ENCODE measurements at regions not wholly inside any gene's neighbourhood (a gene's known extent, or its start where the extent isn't known, plus 50 kb on each side); places are given as distances from the start of the nearest gene placed in this dataset.

GRCh38 chr9:32251539-32251938 is 132.9 kb upstream of the ACO1 start:
- H3K36me3 Mint-ChIP-seq, result no peaks in the 10 kb centered on the region
- H3K4me1 Mint-ChIP-seq, result no peaks in the 10 kb centered on the region
- no peak overlapping the region for H3K27ac Mint-ChIP-seq
- no peak overlapping the region for H3K4me3 Mint-ChIP-seq
- H3K9me3 Mint-ChIP-seq, result peaks cover 0 to 4% (median 4%) of the 10 kb centered on the region in 3 donors
- H3K27me3 Mint-ChIP-seq, result no peaks in the 10 kb centered on the region

GRCh38 chr9:32253731-32254130 is 130.7 kb upstream of the ACO1 start:
- no peak overlapping the region for H3K27ac Mint-ChIP-seq

GRCh38 chr9:32255026-32255425 is 129.4 kb upstream of the ACO1 start:
- H3K4me3 Mint-ChIP-seq, result no peak overlapping the region
- peaks cover 0 to 4% (median 4%) of the 10 kb centered on the region in 3 donors for H3K9me3 Mint-ChIP-seq
- no peaks in the 10 kb centered on the region for H3K27me3 Mint-ChIP-seq
- no peaks in the 10 kb centered on the region for H3K36me3 Mint-ChIP-seq
- no peaks in the 10 kb centered on the region for H3K4me1 Mint-ChIP-seq
- H3K27ac Mint-ChIP-seq, result no peak overlapping the region

More at GRCh38 chr9:32253731-32254130, 130.7 kb upstream of the ACO1 start:
- no peaks in the 10 kb centered on the region for H3K27me3 Mint-ChIP-seq
- peaks cover 0 to 4% (median 4%) of the 10 kb centered on the region in 3 donors for H3K9me3 Mint-ChIP-seq
- H3K4me3 Mint-ChIP-seq, result no peak overlapping the region
- no peaks in the 10 kb centered on the region for H3K36me3 Mint-ChIP-seq
- H3K4me1 Mint-ChIP-seq, result no peaks in the 10 kb centered on the region

GRCh38 chr9:32258482-32258881 is 126.0 kb upstream of the ACO1 start:
- no peak overlapping the region for H3K27ac Mint-ChIP-seq
- peaks cover 0 to 7% (median 4%) of the 10 kb centered on the region in 3 donors for H3K9me3 Mint-ChIP-seq
- H3K27me3 Mint-ChIP-seq, result no peaks in the 10 kb centered on the region
- no peaks in the 10 kb centered on the region for H3K4me1 Mint-ChIP-seq
- no peaks in the 10 kb centered on the region for H3K36me3 Mint-ChIP-seq
- no peak overlapping the region for H3K4me3 Mint-ChIP-seq

GRCh38 chr9:32260151-32260862 is 124.1 kb upstream of the ACO1 start:
- Mint-ChIP-seq H3K27ac (no peak overlapping the region), H3K36me3 (no peaks in the 10 kb centered on the region), H3K27me3 (no peaks in the 10 kb centered on the region), H3K9me3 (peaks cover 0 to 5% (median 3%) of the 10 kb centered on the region in 3 donors), H3K4me1 (no peaks in the 10 kb centered on the region), H3K4me3 (no peak overlapping the region)

- no peaks in the 10 kb centered on the region for H3K27me3 Mint-ChIP-seq
- H3K4me1 Mint-ChIP-seq, result no peaks in the 10 kb centered on the region
- no peak overlapping the region for H3K4me3 Mint-ChIP-seq
- H3K9me3 Mint-ChIP-seq, result peaks cover 0 to 3% (median 0%) of the 10 kb centered on the region in 3 donors
- H3K36me3 Mint-ChIP-seq, result no peaks in the 10 kb centered on the region
- no peak overlapping the region for H3K27ac Mint-ChIP-seq
These were observed 120.1 kb upstream of the ACO1 start for GRCh38 chr9:32264170-32264864.

- H3K27ac Mint-ChIP-seq, result no peak overlapping the region
- H3K4me3 Mint-ChIP-seq, result no peak overlapping the region
- H3K36me3 Mint-ChIP-seq, result no peaks in the 10 kb centered on the region
- H3K4me1 Mint-ChIP-seq, result no peaks in the 10 kb centered on the region
- H3K27me3 Mint-ChIP-seq, result no peaks in the 10 kb centered on the region
- peaks cover 0 to 3% (median 0%) of the 10 kb centered on the region in 3 donors for H3K9me3 Mint-ChIP-seq
These were observed 119.4 kb upstream of the ACO1 start for GRCh38 chr9:32265037-32265436.

GRCh38 chr9:32278991-32279390 is 105.5 kb upstream of the ACO1 start:
- peaks cover 0 to 2% (median 0%) of the 10 kb centered on the region in 3 donors for H3K9me3 Mint-ChIP-seq
- no peaks in the 10 kb centered on the region for H3K36me3 Mint-ChIP-seq
- H3K4me1 Mint-ChIP-seq, result no peaks in the 10 kb centered on the region
- no peaks in the 10 kb centered on the region for H3K27me3 Mint-ChIP-seq
- no peak overlapping the region for H3K27ac Mint-ChIP-seq
- no peak overlapping the region for H3K4me3 Mint-ChIP-seq

GRCh38 chr9:32289756-32290155 is 94.7 kb upstream of the ACO1 start:
- no peak overlapping the region for H3K27ac Mint-ChIP-seq
- no peaks in the 10 kb centered on the region for H3K4me1 Mint-ChIP-seq
- H3K27me3 Mint-ChIP-seq, result peaks cover 9% of the 10 kb centered on the region
- H3K9me3 Mint-ChIP-seq, result peaks cover 0 to 6% (median 3%) of the 10 kb centered on the region in 3 donors
- H3K36me3 Mint-ChIP-seq, result peaks cover 1% of the 10 kb centered on the region
- H3K4me3 Mint-ChIP-seq, result no peak overlapping the region

GRCh38 chr9:32291370-32291769 is 93.1 kb upstream of the ACO1 start:
- H3K36me3 Mint-ChIP-seq, result peaks cover 1% of the 10 kb centered on the region

GRCh38 chr9:32292611-32293010 is 91.8 kb upstream of the ACO1 start:
- peaks cover 9% of the 10 kb centered on the region for H3K27me3 Mint-ChIP-seq
- no peak overlapping the region for H3K4me3 Mint-ChIP-seq
- H3K27ac Mint-ChIP-seq, result no peak overlapping the region
- no peaks in the 10 kb centered on the region for H3K4me1 Mint-ChIP-seq
- peaks cover 0 to 6% (median 3%) of the 10 kb centered on the region in 3 donors for H3K9me3 Mint-ChIP-seq
- peaks cover 1% of the 10 kb centered on the region for H3K36me3 Mint-ChIP-seq

More at GRCh38 chr9:32291370-32291769, 93.1 kb upstream of the ACO1 start:
- Mint-ChIP-seq H3K9me3 (peaks cover 0 to 6% (median 3%) of the 10 kb centered on the region in 3 donors), H3K4me1 (no peaks in the 10 kb centered on the region), H3K27ac (no peak overlapping the region), H3K4me3 (no peak overlapping the region), H3K27me3 (peaks cover 9% of the 10 kb centered on the region)

GRCh38 chr9:32293091-32293490 is 91.4 kb upstream of the ACO1 start:
- peaks cover 1% of the 10 kb centered on the region for H3K36me3 Mint-ChIP-seq
- H3K9me3 Mint-ChIP-seq, result peaks cover 0 to 5% (median 3%) of the 10 kb centered on the region in 3 donors
- H3K4me3 Mint-ChIP-seq, result no peak overlapping the region
- no peak overlapping the region for H3K27ac Mint-ChIP-seq
- H3K27me3 Mint-ChIP-seq, result peaks cover 9% of the 10 kb centered on the region
- H3K4me1 Mint-ChIP-seq, result no peaks in the 10 kb centered on the region

- Mint-ChIP-seq H3K36me3 (peaks cover 1% of the 10 kb centered on the region), H3K27me3 (peaks cover 10% of the 10 kb centered on the region), H3K27ac (no peak overlapping the region), H3K9me3 (peaks cover 0 to 4% (median 3%) of the 10 kb centered on the region in 3 donors), H3K4me3 (no peak overlapping the region), H3K4me1 (no peaks in the 10 kb centered on the region)
These were observed 90.3 kb upstream of the ACO1 start for GRCh38 chr9:32294106-32294505.

- peaks cover 2% of the 10 kb centered on the region for H3K27me3 Mint-ChIP-seq
- H3K27ac Mint-ChIP-seq, result no peak overlapping the region
- no peak overlapping the region for H3K4me3 Mint-ChIP-seq
- no peaks in the 10 kb centered on the region for H3K4me1 Mint-ChIP-seq
- H3K9me3 Mint-ChIP-seq, result peaks cover 0 to 5% (median 2%) of the 10 kb centered on the region in 3 donors
- H3K36me3 Mint-ChIP-seq, result no peaks in the 10 kb centered on the region
These were observed 84.1 kb upstream of the ACO1 start for GRCh38 chr9:32300373-32300772.

- H3K9me3 Mint-ChIP-seq, result peaks cover 4 to 13% (median 6%) of the 10 kb centered on the region in 3 donors
- no peaks in the 10 kb centered on the region for H3K27me3 Mint-ChIP-seq
- no peak overlapping the region for H3K4me3 Mint-ChIP-seq
- H3K27ac Mint-ChIP-seq, result no peak overlapping the region
- no peaks in the 10 kb centered on the region for H3K36me3 Mint-ChIP-seq
- H3K4me1 Mint-ChIP-seq, result peaks cover 0 to 2% (median 0%) of the 10 kb centered on the region in 3 donors
These were observed 79.9 kb upstream of the ACO1 start for GRCh38 chr9:32304495-32304894.

All from IgD-negative memory B cell (primary cell).